GM21576 (cell line): ENCODE measurements at regions not wholly inside any gene's neighbourhood (a gene's known extent, or its start where the extent isn't known, plus 50 kb on each side); places are given as distances from the start of the nearest gene placed in this dataset.

Source experiments
- ATAC-seq: cut with Tn5 transposase; IDR thresholded peaks from one replicate; pipeline ENCODE4 v1.9.1; 2021; ENCODE audit warnings: mild to moderate bottlenecking, moderate library complexity; ENCODE audit not compliant: unreplicated experiment

- no peak for ATAC-seq
Measured at GRCh38 chr11:23542189-23542588, 681.9 kb upstream of the CCDC179 start.

GRCh38 chr11:23542816-23543215 is 682.5 kb upstream of the CCDC179 start:
- no peak for ATAC-seq

GRCh38 chr11:23543651-23544222 is 683.5 kb upstream of the CCDC179 start:
- ATAC-seq: no peak

- ATAC-seq: no peak
Measured at GRCh38 chr11:23551706-23552105, 691.4 kb upstream of the CCDC179 start.

- no peak for ATAC-seq
Measured at GRCh38 chr11:23554002-23554401, 693.7 kb upstream of the CCDC179 start.

GRCh38 chr11:23555085-23555484 is 694.8 kb upstream of the CCDC179 start:
- no peak for ATAC-seq

GRCh38 chr11:23556163-23556750 is 696.0 kb upstream of the CCDC179 start:
- no peak for ATAC-seq

- ATAC-seq: no peak
Measured at GRCh38 chr11:23563591-23563990, 703.3 kb upstream of the CCDC179 start.

GRCh38 chr11:23564370-23564769 is 704.1 kb upstream of the CCDC179 start:
- ATAC-seq: no peak

GRCh38 chr11:23569134-23569533 is 708.9 kb upstream of the CCDC179 start:
- ATAC-seq: no peak

- ATAC-seq: no peak
Measured at GRCh38 chr11:23569547-23569946, 709.3 kb upstream of the CCDC179 start.

GRCh38 chr11:23570828-23571227 is 710.6 kb upstream of the CCDC179 start:
- ATAC-seq: no peak

- no peak for ATAC-seq
Measured at GRCh38 chr11:23573429-23573828, 713.2 kb upstream of the CCDC179 start.

GRCh38 chr11:23574149-23574548 is 713.9 kb upstream of the CCDC179 start:
- ATAC-seq: no peak

- ATAC-seq: no peak
Measured at GRCh38 chr11:23577296-23577695, 717.0 kb upstream of the CCDC179 start.

GRCh38 chr11:23585416-23586104 is 725.3 kb upstream of the CCDC179 start:
- ATAC-seq: no peak

- ATAC-seq: no peak
Measured at GRCh38 chr11:23586173-23586572, 725.9 kb upstream of the CCDC179 start.

GRCh38 chr11:23590596-23591308 is 730.5 kb upstream of the CCDC179 start:
- ATAC-seq: no peak

GRCh38 chr11:23594755-23595154 is 734.5 kb upstream of the CCDC179 start:
- ATAC-seq: no peak

- no peak for ATAC-seq
Measured at GRCh38 chr11:23604966-23605365, 744.7 kb upstream of the CCDC179 start.

- no peak for ATAC-seq
Measured at GRCh38 chr11:23606191-23606590, 745.9 kb upstream of the CCDC179 start.

GRCh38 chr11:23611726-23612125 is 751.5 kb upstream of the CCDC179 start:
- no peak for ATAC-seq
